ENCODE measurements at regions not wholly inside any gene's neighbourhood (a gene's known extent, or its start where the extent isn't known, plus 50 kb on each side); places are given as distances from the start of the nearest gene placed in this dataset.
"Not testable (repeated sequence)": the region's sequence is repeated elsewhere in the genome, so short reads cannot be mapped to it uniquely, and the experiment has no call there.

DNA sequence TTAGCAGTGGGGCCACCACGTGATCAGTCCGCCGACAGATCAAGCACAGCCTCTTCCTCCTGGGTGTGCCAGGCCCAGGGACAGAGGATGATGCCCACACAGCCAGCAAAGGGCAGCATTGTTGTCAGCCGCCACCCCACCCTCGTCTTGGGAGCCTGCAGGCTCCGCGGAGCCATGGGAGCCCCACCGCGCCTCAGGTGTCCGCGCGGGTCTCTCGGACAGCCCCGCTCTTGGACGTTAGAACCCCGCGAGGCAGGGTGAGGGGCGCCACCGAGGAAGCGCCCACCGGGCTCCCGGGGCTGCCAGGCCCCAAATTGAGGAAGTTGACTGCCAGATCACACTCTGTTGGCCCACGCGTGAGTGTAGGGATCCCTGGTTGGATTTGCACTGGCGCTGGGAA, 83.9 kb upstream of the MS4A8 start:
- H3K27ac Mint-ChIP-seq (ENCODE audit: unreplicated experiment), result no peak overlapping the region
- H3K27me3 Mint-ChIP-seq (ENCODE audit: unreplicated experiment), result no peaks in the 10 kb centered on the region
- TF ChIP-seq, protein P1, sequence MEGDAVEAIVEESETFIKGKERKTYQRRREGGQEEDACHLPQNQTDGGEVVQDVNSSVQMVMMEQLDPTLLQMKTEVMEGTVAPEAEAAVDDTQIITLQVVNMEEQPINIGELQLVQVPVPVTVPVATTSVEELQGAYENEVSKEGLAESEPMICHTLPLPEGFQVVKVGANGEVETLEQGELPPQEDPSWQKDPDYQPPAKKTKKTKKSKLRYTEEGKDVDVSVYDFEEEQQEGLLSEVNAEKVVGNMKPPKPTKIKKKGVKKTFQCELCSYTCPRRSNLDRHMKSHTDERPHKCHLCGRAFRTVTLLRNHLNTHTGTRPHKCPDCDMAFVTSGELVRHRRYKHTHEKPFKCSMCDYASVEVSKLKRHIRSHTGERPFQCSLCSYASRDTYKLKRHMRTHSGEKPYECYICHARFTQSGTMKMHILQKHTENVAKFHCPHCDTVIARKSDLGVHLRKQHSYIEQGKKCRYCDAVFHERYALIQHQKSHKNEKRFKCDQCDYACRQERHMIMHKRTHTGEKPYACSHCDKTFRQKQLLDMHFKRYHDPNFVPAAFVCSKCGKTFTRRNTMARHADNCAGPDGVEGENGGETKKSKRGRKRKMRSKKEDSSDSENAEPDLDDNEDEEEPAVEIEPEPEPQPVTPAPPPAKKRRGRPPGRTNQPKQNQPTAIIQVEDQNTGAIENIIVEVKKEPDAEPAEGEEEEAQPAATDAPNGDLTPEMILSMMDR (IDR thresholded peaks at IDR 0.05; ENCODE audit: unreplicated experiment), result no peak
- no peak for DNase-seq (ENCODE audit: low spot score)
- no peaks in the 10 kb centered on the region for H3K4me1 Mint-ChIP-seq (ENCODE audit: unreplicated experiment)
- H3K4me3 Mint-ChIP-seq (ENCODE audit: unreplicated experiment), result no peak overlapping the region
- no peaks in the 10 kb centered on the region for H3K9me3 Mint-ChIP-seq (ENCODE audit: unreplicated experiment)
- H3K36me3 Mint-ChIP-seq (ENCODE audit: low read depth, unreplicated experiment), result no peaks in the 10 kb centered on the region

DNA sequence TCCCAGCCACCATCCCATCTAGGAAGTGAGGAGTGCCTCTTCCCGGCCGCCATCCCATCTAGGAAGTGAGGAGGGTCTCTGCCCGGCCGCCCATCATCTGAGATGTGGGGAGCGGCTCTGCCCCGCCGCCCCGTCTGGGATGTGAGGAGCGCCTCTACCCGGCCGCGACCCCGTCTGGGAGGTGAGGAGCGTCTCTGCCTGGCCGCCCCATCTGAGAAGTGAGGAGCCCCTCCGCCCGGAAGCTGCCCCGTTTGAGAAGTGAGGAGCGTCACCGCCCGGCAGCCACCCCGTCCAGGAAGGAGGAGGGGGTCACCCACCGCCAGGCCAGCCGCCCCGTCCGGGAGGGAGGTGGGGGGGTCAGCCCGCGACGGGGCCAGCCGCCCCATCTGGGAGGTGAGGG, 77.5 kb upstream of the MS4A8 start:
- H3K27ac Mint-ChIP-seq (ENCODE audit: unreplicated experiment); H3K4me3 Mint-ChIP-seq (ENCODE audit: unreplicated experiment): not testable (repeated sequence)

DNA sequence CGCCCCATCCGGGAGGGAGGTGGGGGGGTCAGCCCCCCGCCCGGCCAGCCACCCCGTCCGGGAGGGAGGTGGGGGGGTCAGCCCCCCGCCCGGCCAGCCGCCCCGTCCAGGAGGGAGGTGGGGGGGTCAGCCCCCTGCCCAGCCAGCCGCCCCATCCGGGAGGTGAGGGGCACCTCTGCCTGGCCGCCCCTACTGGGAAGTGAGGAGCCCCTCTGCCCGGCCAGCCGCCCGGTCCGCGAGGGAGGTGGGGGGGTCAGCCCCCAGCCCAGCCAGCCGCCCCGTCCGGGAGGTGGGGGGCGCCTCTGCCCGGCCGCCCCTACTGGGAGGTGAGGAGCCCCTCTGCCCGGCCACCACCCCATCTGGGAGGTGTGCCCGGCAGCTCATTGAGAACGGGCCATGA, 76.6 kb upstream of the MS4A8 start:
- H3K9me3 Mint-ChIP-seq (ENCODE audit: unreplicated experiment); H3K27ac Mint-ChIP-seq (ENCODE audit: unreplicated experiment); H3K4me1 Mint-ChIP-seq (ENCODE audit: unreplicated experiment); H3K36me3 Mint-ChIP-seq (ENCODE audit: low read depth, unreplicated experiment); DNase-seq (ENCODE audit: low spot score); H3K27me3 Mint-ChIP-seq (ENCODE audit: unreplicated experiment); H3K4me3 Mint-ChIP-seq (ENCODE audit: unreplicated experiment): not testable (repeated sequence)

More for the DNA sequence above, 77.5 kb upstream of the MS4A8 start:
- not testable (repeated sequence) for H3K27me3 Mint-ChIP-seq (ENCODE audit: unreplicated experiment); H3K36me3 Mint-ChIP-seq (ENCODE audit: low read depth, unreplicated experiment); H3K4me1 Mint-ChIP-seq (ENCODE audit: unreplicated experiment); H3K9me3 Mint-ChIP-seq (ENCODE audit: unreplicated experiment); DNase-seq (ENCODE audit: low spot score)

DNA sequence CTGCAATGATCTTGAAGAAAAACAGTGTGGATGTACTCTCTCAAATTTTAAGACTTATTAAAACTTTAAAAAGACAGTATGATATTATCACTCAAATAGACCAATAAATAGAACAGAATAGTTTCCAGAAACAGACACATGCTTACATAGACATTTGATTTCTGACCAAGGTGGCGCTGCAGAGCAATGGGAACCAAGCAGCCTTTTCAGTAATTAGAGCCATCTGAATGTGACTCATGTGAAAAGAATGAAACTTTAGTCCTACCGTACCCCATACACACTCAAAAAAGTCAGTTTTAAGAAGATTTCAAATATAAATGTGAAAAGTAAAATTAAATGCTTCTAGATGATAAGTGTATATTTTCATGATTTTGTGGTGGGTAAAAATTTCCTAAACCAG, 74.2 kb upstream of the MS4A8 start:
- no peaks in the 10 kb centered on the region for H3K4me1 Mint-ChIP-seq (ENCODE audit: unreplicated experiment)
- H3K36me3 Mint-ChIP-seq (ENCODE audit: low read depth, unreplicated experiment), result no peaks in the 10 kb centered on the region
- H3K27me3 Mint-ChIP-seq (ENCODE audit: unreplicated experiment), result peaks cover 4% of the 10 kb centered on the region
- H3K9me3 Mint-ChIP-seq (ENCODE audit: unreplicated experiment), result peaks cover 5% of the 10 kb centered on the region
- DNase-seq (ENCODE audit: low spot score), result no peak
- H3K27ac Mint-ChIP-seq (ENCODE audit: unreplicated experiment), result no peak overlapping the region
- H3K4me3 Mint-ChIP-seq (ENCODE audit: unreplicated experiment), result no peak overlapping the region
- TF ChIP-seq, protein P1 (IDR thresholded peaks at IDR 0.05; ENCODE audit: unreplicated experiment), result peak; percentile 14

DNA sequence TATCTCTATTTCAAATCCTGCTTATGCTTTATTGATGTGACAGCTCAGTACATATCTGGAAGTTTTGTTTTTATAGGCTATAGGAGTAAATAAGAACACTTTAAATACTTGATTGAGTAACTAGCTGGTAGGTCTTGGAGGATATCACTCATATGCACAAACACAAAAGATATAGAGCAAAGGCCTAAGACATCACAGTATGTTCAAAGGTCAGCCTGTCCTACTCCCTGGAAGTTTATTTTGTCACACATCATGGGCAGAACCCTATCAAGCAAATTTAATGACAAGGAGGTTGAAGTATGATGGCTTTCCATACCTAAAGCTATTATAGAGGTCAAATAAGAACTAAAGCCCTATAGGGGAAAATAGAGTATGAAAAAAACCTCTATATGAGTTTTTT, 70.0 kb upstream of the MS4A8 start:
- no peaks in the 10 kb centered on the region for H3K4me1 Mint-ChIP-seq (ENCODE audit: unreplicated experiment)
- peaks cover 2% of the 10 kb centered on the region for H3K27me3 Mint-ChIP-seq (ENCODE audit: unreplicated experiment)
- no peaks in the 10 kb centered on the region for H3K9me3 Mint-ChIP-seq (ENCODE audit: unreplicated experiment)
- H3K36me3 Mint-ChIP-seq (ENCODE audit: low read depth, unreplicated experiment), result no peaks in the 10 kb centered on the region
- TF ChIP-seq, protein P1 (IDR thresholded peaks at IDR 0.05; ENCODE audit: unreplicated experiment), result no peak
- no peak overlapping the region for H3K4me3 Mint-ChIP-seq (ENCODE audit: unreplicated experiment)
- no peak for DNase-seq (ENCODE audit: low spot score)
- H3K27ac Mint-ChIP-seq (ENCODE audit: unreplicated experiment), result no peak overlapping the region

DNA sequence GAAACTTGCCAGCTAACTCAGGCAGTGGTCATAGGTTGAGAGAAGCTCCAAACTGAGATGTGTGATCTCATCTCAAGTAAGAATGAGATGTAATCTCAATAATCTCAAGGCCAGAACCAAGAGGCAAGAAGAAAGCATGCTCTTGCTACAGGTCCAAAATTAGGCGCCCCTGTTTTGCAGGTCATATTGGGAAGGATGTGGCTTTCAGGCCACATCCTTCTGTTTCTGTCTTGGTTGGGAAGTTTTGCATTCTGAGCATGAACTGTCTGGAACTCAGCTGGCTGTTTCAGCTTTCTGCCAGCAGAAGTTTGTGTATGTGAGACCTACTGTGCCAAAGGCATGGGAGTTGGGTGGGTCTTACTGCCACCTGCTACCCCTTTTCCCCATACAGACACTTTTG, 67.5 kb upstream of the MS4A8 start:
- DNase-seq (ENCODE audit: low spot score), result no peak
- no peaks in the 10 kb centered on the region for H3K4me1 Mint-ChIP-seq (ENCODE audit: unreplicated experiment)
- H3K4me3 Mint-ChIP-seq (ENCODE audit: unreplicated experiment), result no peak overlapping the region
- no peaks in the 10 kb centered on the region for H3K36me3 Mint-ChIP-seq (ENCODE audit: low read depth, unreplicated experiment)
- no peak overlapping the region for H3K27ac Mint-ChIP-seq (ENCODE audit: unreplicated experiment)
- TF ChIP-seq, protein P1 (IDR thresholded peaks at IDR 0.05; ENCODE audit: unreplicated experiment), result no peak
- H3K27me3 Mint-ChIP-seq (ENCODE audit: unreplicated experiment), result peaks cover 2% of the 10 kb centered on the region
- no peaks in the 10 kb centered on the region for H3K9me3 Mint-ChIP-seq (ENCODE audit: unreplicated experiment)
